Endothelial cell (in vitro differentiated cells): ENCODE measurements at regions not wholly inside any gene's neighbourhood (a gene's known extent, or its start where the extent isn't known, plus 50 kb on each side); places are given as distances from the start of the nearest gene placed in this dataset.

Experiments used
- DNase-seq: peaks from one replicate; pipeline ENCODE4 v3.0.0; 2021; ENCODE audit warnings: low spot score
- H3K27ac Mint-ChIP-seq: one replicate; pipeline ENCODE4 v1.8.0; 2021; ENCODE audit warnings: mixed read lengths, inconsistent platforms; ENCODE audit not compliant: unreplicated experiment
- H3K27me3 Mint-ChIP-seq: one replicate; pipeline ENCODE4 v1.8.0; 2021; ENCODE audit warnings: mild to moderate bottlenecking, moderate library complexity, mixed read lengths, inconsistent platforms; ENCODE audit not compliant: unreplicated experiment
- H3K36me3 Mint-ChIP-seq: one replicate; pipeline ENCODE4 v1.8.0; 2021; ENCODE audit warnings: mild to moderate bottlenecking, low read depth, mixed read lengths, inconsistent platforms; ENCODE audit not compliant: unreplicated experiment
- H3K4me1 Mint-ChIP-seq: one replicate; pipeline ENCODE4 v1.8.0; 2021; ENCODE audit warnings: mild to moderate bottlenecking, mixed read lengths, inconsistent platforms; ENCODE audit not compliant: unreplicated experiment
- H3K4me3 Mint-ChIP-seq: one replicate; pipeline ENCODE4 v1.8.0; 2021; ENCODE audit warnings: mild to moderate bottlenecking, mixed read lengths, inconsistent platforms; ENCODE audit not compliant: unreplicated experiment
- H3K9me3 Mint-ChIP-seq: one replicate; pipeline ENCODE4 v1.8.0; 2021; ENCODE audit warnings: mixed read lengths, inconsistent platforms; ENCODE audit not compliant: unreplicated experiment
- CTCF ChIP-seq: fragments of 200-600 bp; sonication (generic); IDR thresholded peaks from one replicate; pipeline ENCODE4 v1.5.0; 2021; ENCODE audit warnings: antibody characterized with exemption; ENCODE audit not compliant: unreplicated experiment

- DNase-seq, result no peak
- Mint-ChIP-seq H3K27me3 (no peaks in the 10 kb centered on the region), H3K27ac (no peak overlapping the region), H3K9me3 (no peaks in the 10 kb centered on the region), H3K36me3 (no peaks in the 10 kb centered on the region), H3K4me3 (no peak overlapping the region), H3K4me1 (no peaks in the 10 kb centered on the region)
- TF ChIP-seq CTCF, result no peak
These were observed 139.4 kb upstream of the ID4 start for GRCh38 chr6:19697744-19698290.

GRCh38 chr6:19699932-19700331 is 137.2 kb upstream of the ID4 start:
- no peak overlapping the region for H3K27ac Mint-ChIP-seq
- no peak for DNase-seq
- H3K36me3 Mint-ChIP-seq, result no peaks in the 10 kb centered on the region
- no peaks in the 10 kb centered on the region for H3K27me3 Mint-ChIP-seq
- no peaks in the 10 kb centered on the region for H3K9me3 Mint-ChIP-seq
- no peak overlapping the region for H3K4me3 Mint-ChIP-seq
- H3K4me1 Mint-ChIP-seq, result no peaks in the 10 kb centered on the region
- no peak for TF ChIP-seq CTCF

GRCh38 chr6:19705606-19706005 is 131.6 kb upstream of the ID4 start:
- no peak for DNase-seq
- no peaks in the 10 kb centered on the region for H3K4me1 Mint-ChIP-seq
- no peak for TF ChIP-seq CTCF
- H3K4me3 Mint-ChIP-seq, result no peak overlapping the region
- H3K9me3 Mint-ChIP-seq, result no peaks in the 10 kb centered on the region
- H3K27me3 Mint-ChIP-seq, result no peaks in the 10 kb centered on the region
- H3K36me3 Mint-ChIP-seq, result no peaks in the 10 kb centered on the region
- no peak overlapping the region for H3K27ac Mint-ChIP-seq

- DNase-seq, result no peak
- Mint-ChIP-seq H3K27me3 (no peaks in the 10 kb centered on the region), H3K36me3 (no peaks in the 10 kb centered on the region), H3K9me3 (no peaks in the 10 kb centered on the region), H3K4me3 (no peak overlapping the region), H3K4me1 (peaks cover 11% of the 10 kb centered on the region), H3K27ac (no peak overlapping the region)
- no peak for TF ChIP-seq CTCF
These were observed 125.0 kb upstream of the ID4 start for GRCh38 chr6:19712012-19712688.

- Mint-ChIP-seq H3K36me3 (no peaks in the 10 kb centered on the region), H3K27me3 (no peaks in the 10 kb centered on the region), H3K27ac (no peak overlapping the region), H3K4me3 (no peak overlapping the region), H3K4me1 (peaks cover 11% of the 10 kb centered on the region), H3K9me3 (no peaks in the 10 kb centered on the region)
- no peak for TF ChIP-seq CTCF
- no peak for DNase-seq
These were observed 124.2 kb upstream of the ID4 start for GRCh38 chr6:19712998-19713397.
